ENCODE measurements at regions not wholly inside any gene's neighbourhood (a gene's known extent, or its start where the extent isn't known, plus 50 kb on each side); places are given as distances from the start of the nearest gene placed in this dataset.

- TF ChIP-seq CEBPZ (IDR thresholded peaks at IDR 0.05; ENCODE audit: low read depth, low read length) (no peak), POLR2AphosphoS2 (IDR thresholded peaks at IDR 0.05; ENCODE audit: low read depth, low read length) (no peak)
Measured at GRCh38 chr3:59503441-59503840, 453.6 kb upstream of the CFAP20DC start (continued).

- Histone ChIP-seq H3K4me2 (ENCODE audit: control insufficient read depth, insufficient read depth) (no peak overlapping the region), H3K4me1 (ENCODE audit: control insufficient read depth, insufficient read depth, low read length) (0 out of 2 replicates have a peak, but pooled peaks cover 2% of the 10 kb centered on the region), H3K27ac (ENCODE audit: control insufficient read depth, insufficient read depth) (no peak overlapping the region), H3K4me3 (no peak overlapping the region), H2AFZ (ENCODE audit: control insufficient read depth, low read depth, low read length) (no peak overlapping the region), H4K20me1 (ENCODE audit: control insufficient read depth, insufficient read depth) (no peaks in the 10 kb centered on the region), H3K9ac (ENCODE audit: control insufficient read depth, insufficient read depth, low read length) (no peak overlapping the region), H3K27me3 (replicated peaks in 1 of 2; ENCODE audit: control insufficient read depth in 2 of 2, insufficient read depth in 2 of 2, low read length in 1 of 2) (no peaks in the 10 kb centered on the region), H3K36me3 (ENCODE audit: control insufficient read depth in 2 of 2, insufficient read depth in 2 of 2, low read length in 1 of 2) (no peaks in the 10 kb centered on the region), H3K9me3 (replicated peaks; ENCODE audit: control insufficient read depth, insufficient read depth, low read length) (no peaks in the 10 kb centered on the region), H3K79me2 (ENCODE audit: control insufficient read depth, insufficient read depth, low read length) (no peaks in the 10 kb centered on the region)
- 35% methylated on average over 4 of the region's 4 CpGs for WGBS (ENCODE audit: insufficient coverage, insufficient replicate concordance, low lambda C conversion rate, missing lambda C conversion rate)
- DNase-seq (ENCODE audit: low read depth, low spot score) (no peak), FAIRE-seq (no peak), ATAC-seq (no peak)
- ChIA-PET CTCF (interaction anchor here (1.0 to 2.0 kb wide), 2 partner anchors 8 to 72 kb away, joined by 5 read pairs; no protein-coding TSS in a partner anchor), SMC1A (ENCODE audit: uncharacterized antibody, unreplicated experiment) (interaction anchor here (1.3 to 2.2 kb wide), 2 partner anchors 64 to 66 kb away, joined by 3 to 7 read pairs; no protein-coding TSS in a partner anchor), RAD21 (ENCODE audit: unreplicated experiment) (no interaction called here), POLR2A (no interaction called here)
- in situ Hi-C loops (cut with MboI) = no loop called here
- intact Hi-C loops (cut with micrococcal nuclease; ENCODE audit: unreplicated experiment) = no loop called here
- TF ChIP-seq SRF (IDR thresholded peaks at IDR 0.05; ENCODE audit: low read depth in 2 of 2, low read length in 2 of 2) = no peak
- no peak for TF ChIP-seq TCF7 (IDR thresholded peaks at IDR 0.05; ENCODE audit: borderline replicate concordance)
- TF ChIP-seq HDAC2 (IDR thresholded peaks at IDR 0.05) = no peak
- no peak for TF ChIP-seq BCLAF1 (IDR thresholded peaks at IDR 0.05)
- no peak for TF ChIP-seq CHD1 (IDR thresholded peaks at IDR 0.05; ENCODE audit: low read depth, low read length)
- no peak for TF ChIP-seq ZBED1 (IDR thresholded peaks at IDR 0.05; ENCODE audit: borderline replicate concordance)
- TF ChIP-seq NFIC (IDR thresholded peaks at IDR 0.05; ENCODE audit: low read depth, low read length) = no peak
- TF ChIP-seq MYB (IDR thresholded peaks at IDR 0.05; ENCODE audit: borderline replicate concordance, low read depth, low read length) = no peak
- no peak for TF ChIP-seq ZNF622 (IDR thresholded peaks at IDR 0.05)
- no peak for TF ChIP-seq TAF1 (IDR thresholded peaks at IDR 0.05; ENCODE audit: borderline replicate concordance, low read depth, low read length)
- TF ChIP-seq NFXL1 (IDR thresholded peaks at IDR 0.05; ENCODE audit: borderline replicate concordance) = no peak
- TF ChIP-seq NBN (IDR thresholded peaks at IDR 0.05) = no peak
- no TSS peak for BruUV-seq (replicated peaks)
Measured at GRCh38 chr3:59502806-59503205, 453.0 kb upstream of the CFAP20DC start.
